ENCODE measurements at regions not wholly inside any gene's neighbourhood (a gene's known extent, or its start where the extent isn't known, plus 50 kb on each side); places are given as distances from the start of the nearest gene placed in this dataset.

DNA sequence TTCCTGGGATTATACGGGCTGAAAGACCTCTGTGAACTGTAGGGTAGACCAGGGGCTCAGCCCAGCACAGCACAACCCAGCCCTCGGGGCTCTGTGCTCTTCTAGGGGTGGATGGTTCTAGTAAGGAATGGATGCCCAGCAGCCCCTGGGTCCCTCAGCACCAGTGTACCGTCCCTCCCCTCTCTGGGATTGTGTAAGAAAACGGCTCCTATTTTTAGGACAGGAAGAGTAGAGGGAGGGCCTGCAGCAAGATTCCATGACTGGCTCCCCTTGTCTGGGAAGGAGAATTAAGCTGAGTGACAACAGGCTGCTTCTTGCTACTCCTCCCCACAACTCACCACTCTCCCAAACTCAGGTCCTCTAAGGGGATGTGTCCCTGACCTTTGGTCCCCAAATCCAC, 270.8 kb upstream of the TOPAZ1 start:
- no peak for FAIRE-seq

GRCh38 chr3:43971486-43971885, 270.2 kb upstream of the TOPAZ1 start:
- FAIRE-seq (no peak), DNase-seq (ENCODE audit: low spot score) (no peak)

More for the DNA sequence above, 270.8 kb upstream of the TOPAZ1 start:
- DNase-seq (ENCODE audit: low spot score), result no peak

GRCh38 chr3:43978708-43979107, 263.0 kb upstream of the TOPAZ1 start:
- DNase-seq (ENCODE audit: low spot score) (no peak), FAIRE-seq (no peak)

DNA sequence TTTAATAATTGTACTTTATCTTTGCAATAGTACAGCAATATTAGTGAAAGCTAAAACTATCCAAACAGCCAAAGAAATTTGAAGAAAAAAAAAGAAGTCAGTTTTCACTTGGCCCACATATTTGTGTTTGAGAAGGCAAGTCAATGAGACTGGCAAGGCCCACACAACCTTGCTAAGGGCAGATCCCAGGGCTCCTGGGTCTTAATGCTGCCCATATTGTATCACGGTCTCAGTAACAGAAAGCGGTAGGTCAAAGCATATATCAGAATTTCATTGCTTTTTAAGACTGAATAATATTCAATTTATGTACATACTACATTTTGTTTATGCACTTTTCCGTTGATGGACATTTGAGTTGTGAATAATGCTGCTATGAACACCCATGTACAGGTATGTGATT, 262.0 kb upstream of the TOPAZ1 start:
- DNase-seq (ENCODE audit: low spot score), result no peak

GRCh38 chr3:43994657-43995546, 246.8 kb upstream of the TOPAZ1 start:
- no peak for DNase-seq (ENCODE audit: low spot score)
- FAIRE-seq, result no peak

More for the DNA sequence above, 262.0 kb upstream of the TOPAZ1 start:
- FAIRE-seq, result no peak

- DNase-seq (ENCODE audit: low spot score), result no peak
- FAIRE-seq, result no peak
Observed at GRCh38 chr3:43995547-43996378, 245.9 kb upstream of the TOPAZ1 start.

- no peak for DNase-seq (ENCODE audit: low spot score)
Observed at GRCh38 chr3:43996379-43997301, 245.0 kb upstream of the TOPAZ1 start.

DNA sequence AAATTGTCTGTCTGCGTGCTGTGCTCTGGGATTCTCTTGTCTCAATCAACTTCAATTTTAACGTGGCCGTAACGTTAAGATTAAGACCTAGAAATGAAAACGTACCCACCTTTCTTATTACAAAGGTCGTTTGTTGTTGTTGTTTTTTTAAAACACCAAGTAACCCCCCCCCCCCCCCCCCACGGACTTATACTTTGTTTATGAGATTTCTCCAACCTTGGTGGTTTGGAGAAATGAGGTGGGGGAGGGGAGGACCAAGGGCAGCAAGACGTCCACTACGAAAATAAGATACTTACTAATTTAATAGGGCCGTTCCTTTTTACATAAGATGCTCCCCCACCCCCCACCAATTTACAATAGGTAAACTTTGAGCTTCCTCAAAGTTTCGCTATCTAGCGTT, 244.4 kb upstream of the TOPAZ1 start:
- no peak for FAIRE-seq
- no peak for DNase-seq (ENCODE audit: low spot score)

More at GRCh38 chr3:43996379-43997301, 245.0 kb upstream of the TOPAZ1 start:
- no peak for FAIRE-seq

GRCh38 chr3:43997788-43998369, 243.8 kb upstream of the TOPAZ1 start:
- FAIRE-seq (no peak), DNase-seq (ENCODE audit: low spot score) (no peak)

DNA sequence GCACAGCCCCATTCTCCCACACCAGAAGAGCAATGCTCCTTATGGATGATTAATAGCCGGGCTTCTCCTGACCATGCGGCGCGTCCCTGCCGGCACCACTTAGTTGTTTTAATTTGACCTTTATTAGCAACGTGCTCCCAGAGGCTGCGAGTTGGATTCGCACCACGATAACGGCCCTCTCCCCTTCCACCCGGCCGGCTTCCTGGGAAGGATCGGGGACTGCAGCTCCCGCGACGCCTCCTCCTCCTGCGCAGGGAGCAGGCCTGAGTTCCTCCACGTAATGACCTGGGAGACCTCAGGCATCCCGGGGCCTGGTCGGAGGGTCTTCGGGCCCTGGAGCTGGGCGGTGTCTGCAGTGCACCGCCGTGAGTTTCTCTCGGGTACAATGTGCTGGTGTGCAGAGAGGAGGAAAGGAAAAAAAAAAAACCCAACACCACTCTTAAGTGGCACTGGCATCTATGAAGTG, 243.3 kb upstream of the TOPAZ1 start:
- DNase-seq (ENCODE audit: low spot score) (no peak), FAIRE-seq (no peak)

GRCh38 chr3:43998836-43999727, 242.6 kb upstream of the TOPAZ1 start:
- FAIRE-seq, result no peak
- peak; percentile 48 for DNase-seq (ENCODE audit: low spot score)

GRCh38 chr3:43999728-44000319, 241.9 kb upstream of the TOPAZ1 start:
- FAIRE-seq, result no peak
- DNase-seq (ENCODE audit: low spot score), result no peak

DNA sequence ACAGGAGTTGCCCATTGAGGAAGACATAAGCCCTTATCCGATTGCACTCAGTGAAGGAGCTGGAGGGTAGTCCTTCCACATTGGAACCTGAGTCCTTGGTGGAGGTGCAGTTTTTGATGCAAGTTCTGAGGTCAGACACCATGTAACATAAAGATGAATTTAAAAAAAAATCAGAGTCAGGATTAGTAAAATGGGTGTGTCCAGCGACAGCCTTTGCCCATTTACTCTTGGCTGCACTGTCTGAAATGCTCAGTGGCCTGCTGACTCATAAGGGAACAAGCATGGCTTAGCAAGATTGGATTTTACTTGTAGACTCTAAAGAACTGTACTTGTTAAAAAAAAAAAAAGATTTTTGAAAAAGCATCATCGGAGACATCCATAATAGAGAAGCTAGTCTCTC, 241.1 kb upstream of the TOPAZ1 start:
- peak; percentile 34 for DNase-seq (ENCODE audit: low spot score)
- peak; percentile 84 for FAIRE-seq

DNA sequence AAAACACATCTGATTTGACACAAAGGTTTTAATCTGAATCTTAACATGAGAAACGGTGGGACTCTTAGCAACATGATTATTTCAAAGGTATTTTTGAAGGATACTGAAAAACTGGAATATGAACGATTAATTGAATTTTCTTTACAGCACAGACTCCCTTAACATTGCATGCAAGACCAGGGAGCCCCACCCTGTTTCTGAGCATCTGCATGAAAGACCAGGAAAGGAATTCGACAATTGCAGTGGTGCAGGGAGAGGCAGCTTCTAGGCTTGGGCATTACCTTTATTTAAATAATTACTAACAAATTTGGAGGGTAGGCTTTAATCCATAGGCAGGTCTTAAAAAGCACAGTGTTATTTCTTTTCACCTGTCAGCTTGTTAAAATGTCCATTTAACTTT, 240.6 kb upstream of the TOPAZ1 start:
- FAIRE-seq (no peak), DNase-seq (ENCODE audit: low spot score) (no peak)

DNA sequence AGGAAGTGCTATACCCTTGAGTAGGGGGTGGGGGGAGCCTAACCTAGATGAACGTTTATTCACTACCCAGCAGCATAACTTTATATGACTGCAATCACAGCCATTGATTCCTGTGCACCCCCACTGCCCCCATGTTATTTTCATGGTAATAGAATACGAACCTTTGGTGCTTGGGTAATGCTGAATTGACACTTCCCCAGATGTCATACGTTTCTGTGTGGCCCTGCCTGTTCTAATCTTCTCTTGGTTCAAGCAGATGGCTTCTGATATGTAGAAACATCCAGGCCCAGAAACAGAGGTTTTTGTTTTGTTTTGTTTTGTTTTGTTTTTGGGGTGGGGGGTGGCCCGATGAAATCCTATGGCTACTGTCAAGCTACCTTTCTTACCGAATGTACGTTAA, 237.9 kb upstream of the TOPAZ1 start:
- DNase-seq (ENCODE audit: low spot score) (no peak), FAIRE-seq (no peak)

- DNase-seq (ENCODE audit: low spot score) (no peak), FAIRE-seq (no peak)
Observed at GRCh38 chr3:44011680-44012079, 230.0 kb upstream of the TOPAZ1 start.

DNA sequence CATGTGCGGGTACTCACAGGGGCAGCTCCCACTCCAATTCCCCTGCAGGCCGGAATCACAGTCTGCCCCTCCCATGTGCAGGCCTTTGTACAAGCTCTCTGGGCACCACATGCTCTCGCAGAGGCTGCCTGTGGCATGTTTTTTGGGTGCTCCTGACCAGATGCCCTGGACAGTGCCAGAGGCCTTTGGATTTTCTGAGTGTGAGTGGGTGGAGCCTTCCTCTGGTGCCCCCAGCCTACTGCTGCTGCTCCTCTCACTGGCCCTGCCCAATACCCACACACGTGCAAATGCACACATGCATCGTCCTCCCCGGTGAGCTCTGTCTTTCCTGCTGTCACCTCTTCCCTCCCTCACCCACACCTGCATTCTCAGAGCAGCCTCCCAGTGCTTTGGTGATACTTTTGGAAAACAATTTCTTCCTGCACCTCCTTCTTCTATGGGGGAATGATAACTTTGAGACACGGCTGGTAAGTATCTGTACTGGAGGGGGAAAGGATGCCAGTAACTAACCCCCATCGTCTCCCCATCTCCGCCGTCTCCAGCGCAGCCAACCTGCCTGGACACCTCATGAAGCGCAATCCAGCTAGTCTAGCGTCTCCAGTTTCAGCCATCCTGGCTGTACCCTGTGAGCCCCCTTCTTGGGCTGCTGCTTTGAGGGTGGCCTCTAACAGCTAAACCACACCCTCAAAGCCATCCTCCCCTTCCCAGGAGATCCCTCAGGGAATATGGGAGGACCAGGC, 229.4 kb upstream of the TOPAZ1 start:
- FAIRE-seq (no peak), DNase-seq (ENCODE audit: low spot score) (no peak)

- DNase-seq (ENCODE audit: low spot score) (no peak), FAIRE-seq (no peak)
Observed at GRCh38 chr3:44013967-44014366, 227.7 kb upstream of the TOPAZ1 start.

GRCh38 chr3:44015170-44015569, 226.5 kb upstream of the TOPAZ1 start:
- DNase-seq (ENCODE audit: low spot score) (no peak), FAIRE-seq (no peak)
